ENCODE measurements at regions not wholly inside any gene's neighbourhood (a gene's known extent, or its start where the extent isn't known, plus 50 kb on each side); places are given as distances from the start of the nearest gene placed in this dataset.
"Not testable (repeated sequence)": the region's sequence is repeated elsewhere in the genome, so short reads cannot be mapped to it uniquely, and the experiment has no call there.

GRCh38 chr22:22986640-22987039, 83.7 kb upstream of the GNAZ start:
- no peaks in the 10 kb centered on the region for H3K9me3 ChIP-seq (replicated peaks; ENCODE audit: control insufficient read depth, low read depth, low read length)

GRCh38 chr22:22988150-22988549, 82.2 kb upstream of the GNAZ start:
- no peak for DNase-seq
- Histone ChIP-seq H3K27ac (ENCODE audit: low read length) (no peak overlapping the region), H3K36me3 (ENCODE audit: control insufficient read depth, insufficient read depth, low read length) (no peaks in the 10 kb centered on the region), H3K9me3 (replicated peaks; ENCODE audit: control insufficient read depth, low read depth, low read length) (no peaks in the 10 kb centered on the region), H3K27me3 (ENCODE audit: control insufficient read depth, insufficient read depth, low read length) (peaks cover 10% of the 10 kb centered on the region), H3K4me1 (ENCODE audit: control insufficient read depth, insufficient read depth, low read length) (no peaks in the 10 kb centered on the region), H3K4me3 (ENCODE audit: low read length) (no peak overlapping the region)
- WGBS (ENCODE audit: insufficient coverage): 67% methylated on average over 2 of the region's 3 CpGs

More at GRCh38 chr22:22986640-22987039, 83.7 kb upstream of the GNAZ start:
- H3K4me3 ChIP-seq (ENCODE audit: low read length): no peak overlapping the region
- DNase-seq: no peak
- no peaks in the 10 kb centered on the region for H3K27me3 ChIP-seq (ENCODE audit: control insufficient read depth, insufficient read depth, low read length)
- H3K4me1 ChIP-seq (ENCODE audit: control insufficient read depth, insufficient read depth, low read length): no peaks in the 10 kb centered on the region
- no peaks in the 10 kb centered on the region for H3K36me3 ChIP-seq (ENCODE audit: control insufficient read depth, insufficient read depth, low read length)
- no peak overlapping the region for H3K27ac ChIP-seq (ENCODE audit: low read length)
- 89% methylated on average over 2 of the region's 3 CpGs for WGBS (ENCODE audit: insufficient coverage)

- no CpG with 5 or more reads among the region's 3 CpGs for WGBS (ENCODE audit: insufficient coverage)
Measured at GRCh38 chr22:22988785-22989184, 81.5 kb upstream of the GNAZ start.

DNA sequence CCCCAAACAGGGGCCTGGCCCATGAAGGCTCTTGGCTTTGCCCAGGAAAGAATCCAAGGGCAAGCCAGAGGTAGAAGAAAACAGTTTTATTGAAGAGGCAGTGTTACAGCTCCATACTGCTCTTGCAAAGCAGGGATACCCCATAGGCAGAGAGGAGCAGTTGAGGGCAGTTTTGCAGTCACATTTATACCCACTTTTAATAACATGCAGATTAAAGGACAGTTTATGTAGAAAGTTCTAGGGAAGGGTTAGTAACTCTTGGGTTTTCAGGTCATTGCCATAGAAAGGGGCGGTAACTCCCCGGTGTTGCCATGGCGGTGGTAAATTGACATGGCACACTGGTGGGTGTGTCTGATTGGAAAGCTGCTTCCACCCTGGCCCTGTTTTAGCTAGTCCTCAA, 80.5 kb upstream of the GNAZ start:
- no peaks in the 10 kb centered on the region for H3K36me3 ChIP-seq (ENCODE audit: control insufficient read depth, insufficient read depth, low read length)
- H3K27me3 ChIP-seq (ENCODE audit: control insufficient read depth, insufficient read depth, low read length): peaks cover 11% of the 10 kb centered on the region
- H3K4me1 ChIP-seq (ENCODE audit: control insufficient read depth, insufficient read depth, low read length): no peaks in the 10 kb centered on the region
- no peaks in the 10 kb centered on the region for H3K9me3 ChIP-seq (replicated peaks; ENCODE audit: control insufficient read depth, low read depth, low read length)
- no peak for DNase-seq
- no CpG with 5 or more reads among the region's 3 CpGs for WGBS (ENCODE audit: insufficient coverage)
- no peak overlapping the region for H3K27ac ChIP-seq (ENCODE audit: low read length)
- no peak overlapping the region for H3K4me3 ChIP-seq (ENCODE audit: low read length)

More at GRCh38 chr22:22988785-22989184, 81.5 kb upstream of the GNAZ start:
- H3K36me3 ChIP-seq (ENCODE audit: control insufficient read depth, insufficient read depth, low read length): no peaks in the 10 kb centered on the region
- no peak overlapping the region for H3K27ac ChIP-seq (ENCODE audit: low read length)
- no peak for DNase-seq
- H3K4me3 ChIP-seq (ENCODE audit: low read length): no peak overlapping the region
- no peaks in the 10 kb centered on the region for H3K9me3 ChIP-seq (replicated peaks; ENCODE audit: control insufficient read depth, low read depth, low read length)
- peaks cover 11% of the 10 kb centered on the region for H3K27me3 ChIP-seq (ENCODE audit: control insufficient read depth, insufficient read depth, low read length)
- no peaks in the 10 kb centered on the region for H3K4me1 ChIP-seq (ENCODE audit: control insufficient read depth, insufficient read depth, low read length)

- not testable (repeated sequence) for H3K27ac ChIP-seq (ENCODE audit: low read length); H3K4me1 ChIP-seq (ENCODE audit: control insufficient read depth, insufficient read depth, low read length); H3K9me3 ChIP-seq (replicated peaks; ENCODE audit: control insufficient read depth, low read depth, low read length); H3K36me3 ChIP-seq (ENCODE audit: control insufficient read depth, insufficient read depth, low read length); DNase-seq; H3K4me3 ChIP-seq (ENCODE audit: low read length)
- WGBS (ENCODE audit: insufficient coverage): 84% methylated on average over 6 of the region's 7 CpGs
- peaks cover 11% of the 10 kb centered on the region for H3K27me3 ChIP-seq (ENCODE audit: control insufficient read depth, insufficient read depth, low read length)
Measured at GRCh38 chr22:22990711-22991505, 79.4 kb upstream of the GNAZ start.

- Histone ChIP-seq H3K27ac (ENCODE audit: low read length) (no peak overlapping the region), H3K27me3 (ENCODE audit: control insufficient read depth, insufficient read depth, low read length) (peaks cover 11% of the 10 kb centered on the region), H3K4me3 (ENCODE audit: low read length) (no peak overlapping the region), H3K4me1 (ENCODE audit: control insufficient read depth, insufficient read depth, low read length) (no peaks in the 10 kb centered on the region), H3K9me3 (replicated peaks; ENCODE audit: control insufficient read depth, low read depth, low read length) (peaks cover 6% of the 10 kb centered on the region), H3K36me3 (ENCODE audit: control insufficient read depth, insufficient read depth, low read length) (no peaks in the 10 kb centered on the region)
- DNase-seq: no peak
- whole genome bisulfite sequencing (ENCODE audit: insufficient coverage): 63% methylated on average over 2 of the region's 3 CpGs
Measured at GRCh38 chr22:22992474-22992873, 77.8 kb upstream of the GNAZ start.

GRCh38 chr22:22993184-22993583, 77.1 kb upstream of the GNAZ start:
- Histone ChIP-seq H3K4me1 (ENCODE audit: control insufficient read depth, insufficient read depth, low read length) (no peaks in the 10 kb centered on the region), H3K4me3 (ENCODE audit: low read length) (no peak overlapping the region), H3K36me3 (ENCODE audit: control insufficient read depth, insufficient read depth, low read length) (no peaks in the 10 kb centered on the region), H3K9me3 (replicated peaks; ENCODE audit: control insufficient read depth, low read depth, low read length) (peaks cover 10% of the 10 kb centered on the region), H3K27ac (ENCODE audit: low read length) (no peak overlapping the region), H3K27me3 (ENCODE audit: control insufficient read depth, insufficient read depth, low read length) (peaks cover 11% of the 10 kb centered on the region)
- WGBS (ENCODE audit: insufficient coverage): 68% methylated on average over 3 of the region's 5 CpGs
- no peak for DNase-seq

- Histone ChIP-seq H3K36me3 (ENCODE audit: control insufficient read depth, insufficient read depth, low read length) (no peaks in the 10 kb centered on the region), H3K4me3 (ENCODE audit: low read length) (no peak overlapping the region), H3K9me3 (replicated peaks; ENCODE audit: control insufficient read depth, low read depth, low read length) (peaks cover 12% of the 10 kb centered on the region), H3K4me1 (ENCODE audit: control insufficient read depth, insufficient read depth, low read length) (no peaks in the 10 kb centered on the region), H3K27ac (ENCODE audit: low read length) (no peak overlapping the region), H3K27me3 (ENCODE audit: control insufficient read depth, insufficient read depth, low read length) (peaks cover 11% of the 10 kb centered on the region)
- 20% methylated on average over 1 of the region's 3 CpGs for WGBS (ENCODE audit: insufficient coverage)
- no peak for DNase-seq
Measured at GRCh38 chr22:22995166-22995565, 75.2 kb upstream of the GNAZ start.

DNA sequence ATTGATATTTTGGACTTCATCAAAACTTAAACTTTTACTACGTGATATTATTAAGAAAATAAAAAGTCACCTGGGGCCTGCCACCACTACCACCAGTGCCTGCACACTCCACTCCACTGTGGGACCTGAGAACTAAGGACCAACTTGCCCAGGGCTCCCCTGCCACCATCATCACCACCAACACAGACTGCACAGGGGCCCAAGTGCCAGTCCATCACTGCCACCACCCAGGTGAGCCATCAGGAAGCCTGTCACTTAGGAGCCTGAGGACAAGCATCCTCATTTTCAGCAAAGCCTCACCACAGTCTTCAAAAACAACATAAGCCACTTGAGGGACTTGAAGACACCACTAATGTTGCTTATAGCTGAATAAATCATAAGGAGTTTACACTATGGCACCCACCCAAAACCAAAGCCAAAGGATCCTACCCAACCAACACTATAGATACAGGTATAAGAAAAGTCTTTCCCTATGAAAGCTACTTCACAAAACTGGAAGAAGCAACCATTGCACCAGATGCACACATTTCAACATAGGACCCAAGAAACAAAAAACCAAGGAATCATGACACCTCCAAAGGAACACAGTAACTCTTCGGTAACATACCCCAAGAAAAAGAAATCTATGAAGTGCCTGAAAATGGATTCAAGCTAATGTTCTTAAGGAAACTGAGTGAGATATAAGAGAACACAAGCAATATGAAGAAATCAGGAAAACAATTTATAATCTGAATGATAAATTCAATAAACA, 73.6 kb upstream of the GNAZ start:
- Histone ChIP-seq H3K27me3 (ENCODE audit: control insufficient read depth, insufficient read depth, low read length) (peaks cover 11% of the 10 kb centered on the region), H3K4me1 (ENCODE audit: control insufficient read depth, insufficient read depth, low read length) (no peaks in the 10 kb centered on the region), H3K9me3 (replicated peaks; ENCODE audit: control insufficient read depth, low read depth, low read length) (peaks cover 12% of the 10 kb centered on the region), H3K36me3 (ENCODE audit: control insufficient read depth, insufficient read depth, low read length) (no peaks in the 10 kb centered on the region), H3K27ac (ENCODE audit: low read length) (no peak overlapping the region), H3K4me3 (ENCODE audit: low read length) (no peak overlapping the region)
- no peak for DNase-seq
- WGBS (ENCODE audit: insufficient coverage): no CpG with 5 or more reads among the region's 2 CpGs

GRCh38 chr22:22997262-22997898, 72.9 kb upstream of the GNAZ start:
- Histone ChIP-seq H3K9me3 (replicated peaks; ENCODE audit: control insufficient read depth, low read depth, low read length) (peaks cover 12% of the 10 kb centered on the region), H3K27me3 (ENCODE audit: control insufficient read depth, insufficient read depth, low read length) (peaks cover 9% of the 10 kb centered on the region), H3K36me3 (ENCODE audit: control insufficient read depth, insufficient read depth, low read length) (no peaks in the 10 kb centered on the region), H3K4me3 (ENCODE audit: low read length) (no peak overlapping the region), H3K27ac (ENCODE audit: low read length) (no peak overlapping the region), H3K4me1 (ENCODE audit: control insufficient read depth, insufficient read depth, low read length) (no peaks in the 10 kb centered on the region)
- DNase-seq: no peak

Data from muscle of leg (tissue), 3 donors.